MG63 (cell line): ENCODE measurements at regions not wholly inside any gene's neighbourhood (a gene's known extent, or its start where the extent isn't known, plus 50 kb on each side); places are given as distances from the start of the nearest gene placed in this dataset.
A peak's percentile ranks its signal among the peaks of the same experiment; 100 is the strongest.
"Not testable (repeated sequence)": the region's sequence is repeated elsewhere in the genome, so short reads cannot be mapped to it uniquely, and the experiment has no call there.

ENCODE experiments used
- DNase-seq: peaks from one replicate; pipeline ENCODE4 v3.0.0-alpha.2; 2020
- H3K27me3 ChIP-seq: fragments of 250-450 bp; sonication (Bioruptor Pico); 2 replicates; pipeline ENCODE4 v1.5.1; 2020; ENCODE audit warnings: mild to moderate bottlenecking, moderate library complexity
- H3K36me3 ChIP-seq: fragments of 250-450 bp; sonication (Bioruptor Pico); 2 replicates; pipeline ENCODE4 v1.5.1; 2020; ENCODE audit warnings: mild to moderate bottlenecking, moderate library complexity
- H3K4me3 ChIP-seq: fragments of 250-450 bp; sonication (Bioruptor Pico); 2 replicates; pipeline ENCODE4 v1.5.1; 2020; ENCODE audit warnings: mild to moderate bottlenecking, moderate library complexity
- H3K9me3 ChIP-seq: fragments of 250-450 bp; sonication (Bioruptor Pico); 2 replicates; pipeline ENCODE4 v1.5.1; 2020; ENCODE audit warnings: mild to moderate bottlenecking, moderate library complexity

GRCh38 chr7:142564125-142564524 is 185.1 kb upstream of the PRSS1 start:
- H3K9me3 ChIP-seq, H3K27me3 ChIP-seq, H3K4me3 ChIP-seq, H3K36me3 ChIP-seq, DNase-seq: not testable (repeated sequence)

GRCh38 chr7:142563470-142563869 is 185.8 kb upstream of the PRSS1 start:
- no peak for DNase-seq
- Histone ChIP-seq H3K4me3 (no peak overlapping the region), H3K27me3 (no peaks in the 10 kb centered on the region), H3K9me3 (no peaks in the 10 kb centered on the region), H3K36me3 (no peaks in the 10 kb centered on the region)

GRCh38 chr7:142562688-142563087 is 186.6 kb upstream of the PRSS1 start:
- Histone ChIP-seq H3K36me3 (no peaks in the 10 kb centered on the region), H3K9me3 (no peaks in the 10 kb centered on the region), H3K27me3 (no peaks in the 10 kb centered on the region), H3K4me3 (no peak overlapping the region)
- no peak for DNase-seq

- H3K9me3 ChIP-seq, DNase-seq, H3K27me3 ChIP-seq, H3K36me3 ChIP-seq, H3K4me3 ChIP-seq: not testable (repeated sequence)
Measured at GRCh38 chr7:142561396-142561795, 187.9 kb upstream of the PRSS1 start.

GRCh38 chr7:142560770-142561169 is 188.5 kb upstream of the PRSS1 start:
- H3K9me3 ChIP-seq, H3K4me3 ChIP-seq: not testable (repeated sequence)

GRCh38 chr7:142560166-142560565 is 189.1 kb upstream of the PRSS1 start:
- Histone ChIP-seq H3K4me3 (no peak overlapping the region), H3K27me3 (no peaks in the 10 kb centered on the region), H3K9me3 (no peaks in the 10 kb centered on the region), H3K36me3 (no peaks in the 10 kb centered on the region)
- no peak for DNase-seq

More at GRCh38 chr7:142560770-142561169, 188.5 kb upstream of the PRSS1 start:
- H3K36me3 ChIP-seq, H3K27me3 ChIP-seq, DNase-seq: not testable (repeated sequence)

GRCh38 chr7:142557971-142558582 is 191.2 kb upstream of the PRSS1 start:
- no peaks in the 10 kb centered on the region for H3K36me3 ChIP-seq
- H3K27me3 ChIP-seq = no peaks in the 10 kb centered on the region
- DNase-seq = peak; percentile 17
- no peak overlapping the region for H3K4me3 ChIP-seq
- no peaks in the 10 kb centered on the region for H3K9me3 ChIP-seq

- DNase-seq = peak; percentile 93
- H3K9me3 ChIP-seq = no peaks in the 10 kb centered on the region
- no peaks in the 10 kb centered on the region for H3K27me3 ChIP-seq
- H3K36me3 ChIP-seq = no peaks in the 10 kb centered on the region
- no peak overlapping the region for H3K4me3 ChIP-seq
Measured at GRCh38 chr7:142556740-142557139, 192.5 kb upstream of the PRSS1 start.

GRCh38 chr7:142554560-142555532 is 194.4 kb upstream of the PRSS1 start:
- Histone ChIP-seq H3K36me3 (no peaks in the 10 kb centered on the region), H3K9me3 (no peaks in the 10 kb centered on the region), H3K4me3 (no peak overlapping the region), H3K27me3 (no peaks in the 10 kb centered on the region)
- peak; percentile 25 for DNase-seq

- no peak for DNase-seq
- no peaks in the 10 kb centered on the region for H3K9me3 ChIP-seq
Measured at GRCh38 chr7:142553216-142553615, 196.1 kb upstream of the PRSS1 start.

GRCh38 chr7:142548978-142549377 is 200.3 kb upstream of the PRSS1 start:
- Histone ChIP-seq H3K4me3 (no peak overlapping the region), H3K9me3 (no peaks in the 10 kb centered on the region), H3K36me3 (no peaks in the 10 kb centered on the region), H3K27me3 (no peaks in the 10 kb centered on the region)
- DNase-seq = no peak

More at GRCh38 chr7:142553216-142553615, 196.1 kb upstream of the PRSS1 start:
- Histone ChIP-seq H3K27me3 (no peaks in the 10 kb centered on the region), H3K36me3 (no peaks in the 10 kb centered on the region), H3K4me3 (no peak overlapping the region)

GRCh38 chr7:142546452-142546851 is 202.8 kb upstream of the PRSS1 start:
- Histone ChIP-seq H3K36me3 (no peaks in the 10 kb centered on the region), H3K27me3 (no peaks in the 10 kb centered on the region), H3K9me3 (no peaks in the 10 kb centered on the region), H3K4me3 (no peak overlapping the region)
- no peak for DNase-seq

GRCh38 chr7:142542942-142543341 is 206.3 kb upstream of the PRSS1 start:
- H3K36me3 ChIP-seq = no peaks in the 10 kb centered on the region
- H3K9me3 ChIP-seq = no peaks in the 10 kb centered on the region
- no peak overlapping the region for H3K4me3 ChIP-seq
- DNase-seq = peak; percentile 54
- no peaks in the 10 kb centered on the region for H3K27me3 ChIP-seq

GRCh38 chr7:142542105-142542504 is 207.2 kb upstream of the PRSS1 start:
- Histone ChIP-seq H3K36me3 (no peaks in the 10 kb centered on the region), H3K4me3 (no peak overlapping the region), H3K27me3 (no peaks in the 10 kb centered on the region), H3K9me3 (no peaks in the 10 kb centered on the region)
- DNase-seq = no peak

- no peaks in the 10 kb centered on the region for H3K27me3 ChIP-seq
- H3K36me3 ChIP-seq = no peaks in the 10 kb centered on the region
- H3K4me3 ChIP-seq = no peak overlapping the region
- no peaks in the 10 kb centered on the region for H3K9me3 ChIP-seq
- DNase-seq = no peak
Measured at GRCh38 chr7:142540371-142540770, 208.9 kb upstream of the PRSS1 start.

GRCh38 chr7:142539901-142540300 is 209.4 kb upstream of the PRSS1 start:
- Histone ChIP-seq H3K4me3 (no peak overlapping the region), H3K27me3 (no peaks in the 10 kb centered on the region), H3K36me3 (no peaks in the 10 kb centered on the region), H3K9me3 (no peaks in the 10 kb centered on the region)
- DNase-seq = no peak

GRCh38 chr7:142537760-142538159 is 211.5 kb upstream of the PRSS1 start:
- Histone ChIP-seq H3K27me3 (no peaks in the 10 kb centered on the region), H3K9me3 (no peaks in the 10 kb centered on the region), H3K36me3 (no peaks in the 10 kb centered on the region), H3K4me3 (no peak overlapping the region)
- no peak for DNase-seq
